Adrenal gland (tissue), 5 donors: ENCODE measurements at regions not wholly inside any gene's neighbourhood (a gene's known extent, or its start where the extent isn't known, plus 50 kb on each side); places are given as distances from the start of the nearest gene placed in this dataset.

ENCODE experiments used
- CTCF ChIP-seq, 6 experiments: fragments of 450-650 bp in 4 of 6; fragments of 200-600 bp in 2 of 6; sonication (generic) in 1 of 6; IDR thresholded peaks; 1 replicate in 5 of 6; 2 replicates in 1 of 6; pipeline versions ENCODE4 v1.5.1 to v1.8.0; 2016 to 2021; ENCODE audit warnings: antibody characterized with exemption in 6 of 6, mild to moderate bottlenecking in 2 of 6, moderate library complexity in 1 of 6
- POLR2A ChIP-seq, 2 donors: fragments of 450-650 bp; IDR thresholded peaks; one replicate each; pipeline ENCODE4 v1.6.1; 2017; ENCODE audit warnings: antibody characterized with exemption in 2 of 2, mild to moderate bottlenecking in 2 of 2, moderate library complexity in 1 of 2
- donor health status: DM: no; HTN: no; CAD: no.

- TF ChIP-seq CTCF (IDR thresholded peaks at IDR 0.05) (no peak), POLR2A (IDR thresholded peaks at IDR 0.05) (no peak)
These were observed 215.2 kb upstream of the NCAM1 start for GRCh38 chr11:112745973-112746372.
